ENCODE measurements at regions not wholly inside any gene's neighbourhood (a gene's known extent, or its start where the extent isn't known, plus 50 kb on each side); places are given as distances from the start of the nearest gene placed in this dataset.
"Not testable (repeated sequence)": the region's sequence is repeated elsewhere in the genome, so short reads cannot be mapped to it uniquely, and the experiment has no call there.

DNA sequence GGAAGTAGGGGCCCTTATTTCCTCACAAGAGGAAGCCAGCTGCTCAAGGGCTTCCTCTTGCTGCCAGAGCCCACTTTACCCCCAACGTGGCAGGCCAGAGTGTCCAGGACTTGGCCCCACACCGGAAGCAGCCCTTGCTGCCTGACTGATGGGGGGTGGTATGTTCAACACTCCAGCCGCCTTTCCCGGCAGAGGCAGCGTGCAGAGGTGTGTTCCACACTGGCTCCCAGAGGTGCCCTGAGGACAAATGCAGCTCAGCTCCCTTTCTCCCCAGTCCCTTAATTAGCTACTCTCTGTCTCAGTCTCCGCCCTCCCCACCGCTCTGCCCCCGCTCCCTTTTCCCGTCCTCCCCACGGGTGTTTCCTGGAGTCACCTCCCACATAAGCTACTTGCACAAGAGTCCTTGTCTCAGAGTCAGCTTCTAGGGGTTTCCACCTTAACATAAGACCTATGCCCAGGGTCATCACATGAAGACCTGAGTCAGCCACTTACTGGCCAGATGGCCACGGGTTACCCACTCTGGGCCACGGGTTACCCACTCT, 61.7 kb upstream of the SHLD1 start:
- peak; percentile 29 to 82 for DNase-seq (ENCODE audit: low read depth in 1 of 2, low spot score in 1 of 2)

DNA sequence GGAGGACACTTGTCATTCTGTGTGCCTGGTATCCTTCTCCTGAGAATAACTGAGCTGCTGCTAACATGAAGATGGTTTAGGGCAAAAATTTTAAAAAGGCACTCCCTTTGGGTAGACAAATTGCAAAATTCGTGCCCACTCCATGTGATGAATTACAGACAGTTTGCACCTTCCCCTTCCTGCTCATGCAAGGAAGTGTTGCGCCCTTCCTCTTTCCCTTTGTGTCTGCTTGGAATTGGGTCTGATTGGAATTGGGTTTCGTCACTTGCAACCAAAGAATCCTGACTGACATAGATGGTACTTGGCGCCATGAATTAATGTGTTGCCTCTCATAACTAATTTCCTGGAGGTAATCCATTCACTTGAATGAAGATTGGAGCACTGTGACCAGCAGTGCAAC, 62.3 kb upstream of the SHLD1 start:
- DNase-seq (ENCODE audit: low read depth in 1 of 2, low spot score in 1 of 2) = peak; percentile 79 to 95
- Histone ChIP-seq H3K27me3 (ENCODE audit: insufficient read depth, poor library complexity, severe bottlenecking) (no peaks in the 10 kb centered on the region), H3K4me3 (replicated peaks; ENCODE audit: insufficient read depth, low read length) (no peak overlapping the region), H3K27ac (replicated peaks) (peak overlapping the region; percentile 47)
- TF ChIP-seq POLR2AphosphoS5 (IDR thresholded peaks at IDR 0.05; ENCODE audit: low read depth) = no peak; the same call in 1 of the 2 replicates
- TF ChIP-seq, protein P1, sequence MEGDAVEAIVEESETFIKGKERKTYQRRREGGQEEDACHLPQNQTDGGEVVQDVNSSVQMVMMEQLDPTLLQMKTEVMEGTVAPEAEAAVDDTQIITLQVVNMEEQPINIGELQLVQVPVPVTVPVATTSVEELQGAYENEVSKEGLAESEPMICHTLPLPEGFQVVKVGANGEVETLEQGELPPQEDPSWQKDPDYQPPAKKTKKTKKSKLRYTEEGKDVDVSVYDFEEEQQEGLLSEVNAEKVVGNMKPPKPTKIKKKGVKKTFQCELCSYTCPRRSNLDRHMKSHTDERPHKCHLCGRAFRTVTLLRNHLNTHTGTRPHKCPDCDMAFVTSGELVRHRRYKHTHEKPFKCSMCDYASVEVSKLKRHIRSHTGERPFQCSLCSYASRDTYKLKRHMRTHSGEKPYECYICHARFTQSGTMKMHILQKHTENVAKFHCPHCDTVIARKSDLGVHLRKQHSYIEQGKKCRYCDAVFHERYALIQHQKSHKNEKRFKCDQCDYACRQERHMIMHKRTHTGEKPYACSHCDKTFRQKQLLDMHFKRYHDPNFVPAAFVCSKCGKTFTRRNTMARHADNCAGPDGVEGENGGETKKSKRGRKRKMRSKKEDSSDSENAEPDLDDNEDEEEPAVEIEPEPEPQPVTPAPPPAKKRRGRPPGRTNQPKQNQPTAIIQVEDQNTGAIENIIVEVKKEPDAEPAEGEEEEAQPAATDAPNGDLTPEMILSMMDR (IDR thresholded peaks at IDR 0.05; ENCODE audit: insufficient read depth, low read length) = no peak
- TF ChIP-seq, protein P2, sequence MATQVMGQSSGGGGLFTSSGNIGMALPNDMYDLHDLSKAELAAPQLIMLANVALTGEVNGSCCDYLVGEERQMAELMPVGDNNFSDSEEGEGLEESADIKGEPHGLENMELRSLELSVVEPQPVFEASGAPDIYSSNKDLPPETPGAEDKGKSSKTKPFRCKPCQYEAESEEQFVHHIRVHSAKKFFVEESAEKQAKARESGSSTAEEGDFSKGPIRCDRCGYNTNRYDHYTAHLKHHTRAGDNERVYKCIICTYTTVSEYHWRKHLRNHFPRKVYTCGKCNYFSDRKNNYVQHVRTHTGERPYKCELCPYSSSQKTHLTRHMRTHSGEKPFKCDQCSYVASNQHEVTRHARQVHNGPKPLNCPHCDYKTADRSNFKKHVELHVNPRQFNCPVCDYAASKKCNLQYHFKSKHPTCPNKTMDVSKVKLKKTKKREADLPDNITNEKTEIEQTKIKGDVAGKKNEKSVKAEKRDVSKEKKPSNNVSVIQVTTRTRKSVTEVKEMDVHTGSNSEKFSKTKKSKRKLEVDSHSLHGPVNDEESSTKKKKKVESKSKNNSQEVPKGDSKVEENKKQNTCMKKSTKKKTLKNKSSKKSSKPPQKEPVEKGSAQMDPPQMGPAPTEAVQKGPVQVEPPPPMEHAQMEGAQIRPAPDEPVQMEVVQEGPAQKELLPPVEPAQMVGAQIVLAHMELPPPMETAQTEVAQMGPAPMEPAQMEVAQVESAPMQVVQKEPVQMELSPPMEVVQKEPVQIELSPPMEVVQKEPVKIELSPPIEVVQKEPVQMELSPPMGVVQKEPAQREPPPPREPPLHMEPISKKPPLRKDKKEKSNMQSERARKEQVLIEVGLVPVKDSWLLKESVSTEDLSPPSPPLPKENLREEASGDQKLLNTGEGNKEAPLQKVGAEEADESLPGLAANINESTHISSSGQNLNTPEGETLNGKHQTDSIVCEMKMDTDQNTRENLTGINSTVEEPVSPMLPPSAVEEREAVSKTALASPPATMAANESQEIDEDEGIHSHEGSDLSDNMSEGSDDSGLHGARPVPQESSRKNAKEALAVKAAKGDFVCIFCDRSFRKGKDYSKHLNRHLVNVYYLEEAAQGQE (IDR thresholded peaks at IDR 0.05; ENCODE audit: insufficient replicate concordance, low read depth) = no peak
- 0 out of 2 replicates have a peak, but pooled peaks have one; percentile 21 for TF ChIP-seq GABPA (IDR thresholded peaks at IDR 0.05; ENCODE audit: low read depth)
- TF ChIP-seq SPI1 (IDR thresholded peaks at IDR 0.05; ENCODE audit: borderline replicate concordance, low read depth) = peak; percentile 81

More for the DNA sequence above, 61.7 kb upstream of the SHLD1 start:
- Histone ChIP-seq H3K27ac (replicated peaks) (peak overlapping the region; percentile 47), H3K27me3 (ENCODE audit: insufficient read depth, poor library complexity, severe bottlenecking) (no peaks in the 10 kb centered on the region), H3K4me3 (replicated peaks; ENCODE audit: insufficient read depth, low read length) (no peak overlapping the region)
- no peak for TF ChIP-seq POLR2AphosphoS5 (IDR thresholded peaks at IDR 0.05; ENCODE audit: low read depth)
- TF ChIP-seq SPI1 (IDR thresholded peaks at IDR 0.05; ENCODE audit: borderline replicate concordance, low read depth) = 0 out of 2 replicates have a peak, but pooled peaks have one; percentile 5

DNA sequence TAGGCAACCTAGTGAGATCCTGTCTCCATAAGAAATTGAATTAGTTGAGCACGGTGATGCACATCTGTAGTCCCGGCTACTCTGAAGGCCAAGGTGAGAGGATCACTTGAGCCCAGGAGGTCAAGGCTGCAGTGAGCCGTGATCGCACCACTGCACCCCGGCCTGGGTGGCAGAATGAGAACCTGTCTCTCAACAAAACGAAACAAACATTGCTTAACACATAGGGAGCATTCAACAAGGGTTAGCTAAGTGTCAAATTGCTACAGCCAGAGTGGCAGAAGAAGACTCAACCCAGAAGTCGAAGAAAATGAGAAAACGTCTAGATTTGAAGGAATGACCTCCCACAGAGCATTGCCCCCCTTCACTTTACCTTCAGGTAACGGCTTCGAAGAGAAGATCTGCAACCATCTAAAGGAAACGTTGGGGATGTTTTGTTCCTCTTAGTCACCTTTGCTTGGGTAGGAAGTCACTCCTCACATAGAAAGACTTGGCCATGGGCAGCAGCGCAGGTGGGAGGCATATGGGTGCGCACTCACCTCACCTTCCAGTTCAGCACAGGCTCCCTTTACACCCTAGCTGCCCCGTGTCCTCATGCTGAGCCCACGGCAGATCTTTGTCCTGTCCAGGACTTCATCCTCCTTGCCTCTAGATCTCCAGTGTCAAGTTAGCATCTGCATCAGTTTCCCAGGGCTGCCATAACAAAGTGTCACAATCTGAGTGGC, 63.7 kb upstream of the SHLD1 start:
- Histone ChIP-seq H3K27me3 (ENCODE audit: insufficient read depth, poor library complexity, severe bottlenecking) (no peaks in the 10 kb centered on the region), H3K4me3 (replicated peaks; ENCODE audit: insufficient read depth, low read length) (no peak overlapping the region), H3K27ac (replicated peaks) (peak overlapping the region; percentile 11)
- TF ChIP-seq POLR2AphosphoS5 (IDR thresholded peaks at IDR 0.05; ENCODE audit: low read depth) (no peak), SPI1 (IDR thresholded peaks at IDR 0.05; ENCODE audit: borderline replicate concordance, low read depth) (no peak), GABPA (IDR thresholded peaks at IDR 0.05; ENCODE audit: low read depth) (no peak)
- TF ChIP-seq, protein P1 (IDR thresholded peaks at IDR 0.05; ENCODE audit: insufficient read depth, low read length) = no peak
- TF ChIP-seq, protein P2 (IDR thresholded peaks at IDR 0.05; ENCODE audit: insufficient replicate concordance, low read depth) = no peak
- DNase-seq (ENCODE audit: low read depth in 1 of 2, low spot score in 1 of 2) = no peak

DNA sequence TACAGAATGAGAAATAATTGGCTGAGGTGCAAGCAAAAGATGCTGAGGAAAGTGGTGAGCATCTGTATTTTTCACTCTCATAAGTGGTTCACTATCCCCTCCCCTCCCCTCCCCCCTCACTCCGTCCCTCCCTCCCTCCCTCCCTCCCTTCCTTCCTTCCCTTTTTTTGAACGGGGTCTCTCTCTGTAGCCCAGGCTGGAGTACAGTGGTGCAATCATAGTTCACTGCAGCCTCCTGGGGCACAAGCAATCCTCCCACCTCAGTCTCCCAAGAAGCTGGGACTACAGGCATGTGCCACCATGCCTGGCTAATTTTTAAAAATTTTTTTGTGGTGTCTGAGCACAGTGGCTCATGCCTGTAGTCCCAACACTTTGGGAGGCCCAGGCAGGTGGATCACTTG, 67.6 kb upstream of the SHLD1 start:
- H3K4me3 ChIP-seq (replicated peaks; ENCODE audit: insufficient read depth, low read length); H3K27me3 ChIP-seq (ENCODE audit: insufficient read depth, poor library complexity, severe bottlenecking): not testable (repeated sequence)
- DNase-seq (ENCODE audit: low read depth in 1 of 2, low spot score in 1 of 2) = peak in 1 of 2 experiments; percentile 68
- peak overlapping the region; percentile 51 for H3K27ac ChIP-seq (replicated peaks)
